GM10248 (cell line): ENCODE measurements at regions not wholly inside any gene's neighbourhood (a gene's known extent, or its start where the extent isn't known, plus 50 kb on each side); places are given as distances from the start of the nearest gene placed in this dataset.

Experiments
- CTCF ChIA-PET: fragments of 300-600 bp; sonication (Branson Sonifier 250); formaldehyde crosslinking; extraction: SDS; loops from one replicate; lab custom pipeline; 2021; ENCODE audit warnings: antibody characterized with exemption; lab: Yijun Ruan, JAX
- POLR2A ChIA-PET: fragments of 350-650 bp; sonication (Branson Sonifier 250); formaldehyde crosslinking; extraction: SDS; loops from one replicate; lab custom pipeline; 2020; ENCODE audit warnings: antibody characterized with exemption; lab: Yijun Ruan, JAX
- DNase-seq: peaks from one replicate; pipeline ENCODE4 v3.0.0; 2012; ENCODE audit errors: extremely low spot score
- TF ChIP-seq, protein P1 (sequence below): IDR thresholded peaks from 2 replicates; pipeline ENCODE4 v1.5.1; 2012; ENCODE audit warnings: mild to moderate bottlenecking, low read depth; ENCODE audit errors: extremely low read depth, missing control alignments, control extremely low read depth

GRCh38 chr5:146940295-146940694, 61.7 kb upstream of the PPP2R2B start:
- TF ChIP-seq, protein P1, sequence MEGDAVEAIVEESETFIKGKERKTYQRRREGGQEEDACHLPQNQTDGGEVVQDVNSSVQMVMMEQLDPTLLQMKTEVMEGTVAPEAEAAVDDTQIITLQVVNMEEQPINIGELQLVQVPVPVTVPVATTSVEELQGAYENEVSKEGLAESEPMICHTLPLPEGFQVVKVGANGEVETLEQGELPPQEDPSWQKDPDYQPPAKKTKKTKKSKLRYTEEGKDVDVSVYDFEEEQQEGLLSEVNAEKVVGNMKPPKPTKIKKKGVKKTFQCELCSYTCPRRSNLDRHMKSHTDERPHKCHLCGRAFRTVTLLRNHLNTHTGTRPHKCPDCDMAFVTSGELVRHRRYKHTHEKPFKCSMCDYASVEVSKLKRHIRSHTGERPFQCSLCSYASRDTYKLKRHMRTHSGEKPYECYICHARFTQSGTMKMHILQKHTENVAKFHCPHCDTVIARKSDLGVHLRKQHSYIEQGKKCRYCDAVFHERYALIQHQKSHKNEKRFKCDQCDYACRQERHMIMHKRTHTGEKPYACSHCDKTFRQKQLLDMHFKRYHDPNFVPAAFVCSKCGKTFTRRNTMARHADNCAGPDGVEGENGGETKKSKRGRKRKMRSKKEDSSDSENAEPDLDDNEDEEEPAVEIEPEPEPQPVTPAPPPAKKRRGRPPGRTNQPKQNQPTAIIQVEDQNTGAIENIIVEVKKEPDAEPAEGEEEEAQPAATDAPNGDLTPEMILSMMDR, result no peak
- POLR2A ChIA-PET, result no interaction called here

DNA sequence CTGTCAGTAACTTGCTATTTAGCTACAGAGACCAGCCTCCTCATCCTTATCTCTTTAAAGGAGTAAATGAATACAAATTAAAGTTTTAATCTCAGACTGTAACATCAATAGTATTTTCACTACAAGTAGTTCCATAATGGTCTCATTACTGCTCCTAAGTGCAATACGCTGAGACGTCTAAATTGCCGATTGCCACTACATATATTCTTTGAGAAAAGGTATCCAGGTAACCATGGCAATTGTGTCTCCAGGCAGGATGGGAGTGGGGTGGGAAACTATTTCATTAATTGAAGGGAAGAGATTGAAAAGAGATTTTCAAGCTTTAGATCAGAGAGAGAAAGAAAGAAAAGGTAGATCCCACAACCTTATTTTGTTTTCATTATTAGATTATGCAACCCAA, 65.5 kb upstream of the PPP2R2B start:
- POLR2A ChIA-PET, result no interaction called here
- TF ChIP-seq, protein P1, result no peak

More at GRCh38 chr5:146940295-146940694, 61.7 kb upstream of the PPP2R2B start:
- CTCF ChIA-PET, result interaction anchor here (1.1 kb wide), 1 partner anchor 45 kb away, joined by 3 read pairs; no protein-coding TSS in a partner anchor
- no peak for DNase-seq

DNA sequence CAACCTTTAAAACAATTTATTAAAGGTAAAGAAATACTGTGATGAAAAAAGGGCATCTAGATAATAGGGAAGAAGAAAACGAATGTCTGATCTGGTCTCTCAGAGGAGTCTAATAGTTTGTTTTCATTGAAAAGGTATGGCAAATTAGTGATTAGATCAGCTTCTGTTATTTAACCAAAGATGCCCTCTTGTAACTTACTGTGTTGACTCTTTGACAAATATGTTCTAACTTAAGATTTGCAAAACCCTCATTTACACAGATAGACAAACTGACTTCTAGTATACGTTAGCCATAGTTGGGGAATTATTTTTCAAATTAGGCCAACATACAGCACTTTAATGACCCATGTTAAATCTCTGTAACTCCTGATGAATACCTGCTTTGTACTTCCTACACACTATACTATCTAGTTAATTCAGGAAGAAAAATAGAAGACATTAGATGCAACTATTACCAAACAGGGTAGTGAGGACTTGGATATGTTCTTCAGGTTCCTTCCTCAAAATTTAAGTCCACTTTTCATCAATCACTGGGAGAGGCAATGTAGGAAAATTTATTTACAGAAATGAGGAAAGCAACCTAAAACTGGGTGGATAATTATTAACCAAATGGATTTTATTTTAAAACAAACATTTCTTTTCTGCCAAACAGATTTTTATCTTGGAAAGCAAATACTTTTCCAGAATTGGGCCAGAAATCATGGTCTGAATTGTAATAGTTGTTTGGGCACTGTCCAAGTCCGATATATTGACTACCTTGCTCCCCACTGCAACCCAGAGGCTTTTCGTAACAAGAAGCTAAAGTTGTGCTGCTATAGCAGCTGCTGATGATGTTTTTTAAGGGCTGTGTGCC, 66.4 kb upstream of the PPP2R2B start:
- ChIA-PET CTCF (interaction anchor here (1.4 to 1.5 kb wide), 2 partner anchors 7 to 449 kb away, joined by 3 to 4 read pairs; no protein-coding TSS in a partner anchor), POLR2A (no interaction called here)
- TF ChIP-seq, protein P1, result no peak
- no peak for DNase-seq

More for the DNA sequence above, 65.5 kb upstream of the PPP2R2B start:
- CTCF ChIA-PET, result interaction anchor here (1.5 kb wide), 1 partner anchor 8 kb away, joined by 4 read pairs; no protein-coding TSS in a partner anchor
- DNase-seq, result no peak

DNA sequence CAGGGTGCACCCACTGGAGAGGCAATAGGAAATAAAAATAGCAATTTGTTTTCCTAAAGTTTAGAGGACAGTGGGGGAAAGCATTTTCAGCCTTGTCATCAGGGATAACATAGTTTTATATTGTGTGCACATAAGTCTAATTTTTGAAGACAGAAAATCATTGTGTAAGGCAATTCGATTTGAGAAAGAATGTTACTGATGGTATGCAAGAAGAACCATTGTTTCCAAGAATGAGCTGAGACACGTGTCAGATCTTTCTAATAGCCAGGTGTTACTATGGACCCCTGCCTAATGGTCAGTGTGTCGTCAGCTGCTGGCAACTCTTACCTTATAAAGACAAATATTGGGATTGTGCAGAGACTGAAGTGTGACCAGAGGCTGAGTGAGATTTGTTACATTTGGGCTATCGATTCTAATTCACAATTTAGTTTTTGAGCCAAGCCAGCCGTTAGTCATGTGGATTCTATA, 67.1 kb upstream of the PPP2R2B start:
- DNase-seq, result no peak
- CTCF ChIA-PET, result interaction anchor here (0.9 to 1.5 kb wide), 4 partner anchors 11 to 449 kb away, joined by 3 to 5 read pairs (median 3); no protein-coding TSS in a partner anchor
- TF ChIP-seq, protein P1, result no peak
- POLR2A ChIA-PET, result no interaction called here

GRCh38 chr5:146947181-146947941, 68.8 kb upstream of the PPP2R2B start:
- CTCF ChIA-PET, result interaction anchor here (1.2 to 1.5 kb wide), 2 partner anchors 10 to 409 kb away, joined by 3 read pairs; no protein-coding TSS in a partner anchor

More at GRCh38 chr5:146947181-146947941, 68.8 kb upstream of the PPP2R2B start:
- POLR2A ChIA-PET, result no interaction called here
- no peak for DNase-seq
- TF ChIP-seq, protein P1, result no peak
